GM21526 (cell line): ENCODE measurements at regions not wholly inside any gene's neighbourhood (a gene's known extent, or its start where the extent isn't known, plus 50 kb on each side); places are given as distances from the start of the nearest gene placed in this dataset.

Source experiments
- ATAC-seq: cut with Tn5 transposase; IDR thresholded peaks from one replicate; pipeline ENCODE4 v1.9.1; 2021; ENCODE audit warnings: moderate library complexity; ENCODE audit not compliant: unreplicated experiment, low FRiP score

GRCh38 chrX:43557792-43558191 is 98.3 kb upstream of the MAOA start:
- no peak for ATAC-seq

GRCh38 chrX:43559644-43560043 is 96.5 kb upstream of the MAOA start:
- no peak for ATAC-seq

GRCh38 chrX:43560247-43560946 is 95.7 kb upstream of the MAOA start:
- ATAC-seq: no peak

- ATAC-seq: no peak
Observed at GRCh38 chrX:43562372-43562771, 93.7 kb upstream of the MAOA start.

GRCh38 chrX:43564953-43565352 is 91.1 kb upstream of the MAOA start:
- ATAC-seq: no peak

GRCh38 chrX:43566170-43566569 is 89.9 kb upstream of the MAOA start:
- no peak for ATAC-seq

GRCh38 chrX:43573441-43574015 is 82.6 kb upstream of the MAOA start:
- no peak for ATAC-seq

GRCh38 chrX:43580621-43581020 is 75.5 kb upstream of the MAOA start:
- no peak for ATAC-seq

- no peak for ATAC-seq
Observed at GRCh38 chrX:43581167-43581566, 74.9 kb upstream of the MAOA start.

- ATAC-seq: no peak
Observed at GRCh38 chrX:43581888-43582539, 74.1 kb upstream of the MAOA start.

GRCh38 chrX:43582540-43582913 is 73.6 kb upstream of the MAOA start:
- ATAC-seq: no peak

GRCh38 chrX:43585922-43586321 is 70.2 kb upstream of the MAOA start:
- no peak for ATAC-seq

GRCh38 chrX:43586830-43587229 is 69.3 kb upstream of the MAOA start:
- no peak for ATAC-seq

GRCh38 chrX:43589735-43590134 is 66.4 kb upstream of the MAOA start:
- ATAC-seq: no peak

GRCh38 chrX:43590150-43590549 is 65.9 kb upstream of the MAOA start:
- ATAC-seq: no peak

- ATAC-seq: no peak
Observed at GRCh38 chrX:43592597-43592996, 63.5 kb upstream of the MAOA start.

- no peak for ATAC-seq
Observed at GRCh38 chrX:43595931-43596330, 60.2 kb upstream of the MAOA start.

- no peak for ATAC-seq
Observed at GRCh38 chrX:43604753-43605152, 51.3 kb upstream of the MAOA start.

GRCh38 chrX:43605351-43605750 is 50.7 kb upstream of the MAOA start:
- ATAC-seq: no peak
